ENCODE measurements at regions not wholly inside any gene's neighbourhood (a gene's known extent, or its start where the extent isn't known, plus 50 kb on each side); places are given as distances from the start of the nearest gene placed in this dataset.

DNA sequence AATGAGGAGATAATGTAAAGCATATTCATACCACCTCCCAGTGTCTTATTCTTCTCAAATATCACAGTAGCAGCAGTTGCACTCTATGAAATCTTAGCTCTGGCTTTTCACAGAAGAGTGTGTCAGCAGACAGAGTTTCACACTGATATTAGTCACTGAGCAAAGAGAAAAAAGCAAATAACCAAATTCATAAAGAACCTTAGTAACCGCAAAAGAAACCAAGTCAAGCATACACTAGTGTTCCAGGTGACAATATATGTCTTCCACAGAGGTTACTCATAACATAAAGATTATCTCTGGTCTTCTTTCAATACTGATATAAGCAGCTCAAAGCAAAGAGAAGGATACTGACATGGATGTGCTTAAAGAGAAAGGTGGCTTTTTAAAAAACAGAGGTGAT, 181.7 kb upstream of the EDNRA start:
- Histone ChIP-seq H3K27ac (no peak overlapping the region), H3K4me1 (no peaks in the 10 kb centered on the region), H3K27me3 (no peaks in the 10 kb centered on the region), H3K9me3 (no peaks in the 10 kb centered on the region), H3K4me3 (no peak overlapping the region), H3K36me3 (no peaks in the 10 kb centered on the region)
- 65 to 84% methylated on average over 1 of the region's 1 CpG for WGBS, 2 donors
- intact Hi-C loops (cut with DNase I): no loop called here
- TF ChIP-seq POLR2A (IDR thresholded peaks at IDR 0.05) (no peak), EP300 (IDR thresholded peaks at IDR 0.05) (no peak), POLR2AphosphoS5 (IDR thresholded peaks at IDR 0.05) (no peak)
- TF ChIP-seq, protein P1, sequence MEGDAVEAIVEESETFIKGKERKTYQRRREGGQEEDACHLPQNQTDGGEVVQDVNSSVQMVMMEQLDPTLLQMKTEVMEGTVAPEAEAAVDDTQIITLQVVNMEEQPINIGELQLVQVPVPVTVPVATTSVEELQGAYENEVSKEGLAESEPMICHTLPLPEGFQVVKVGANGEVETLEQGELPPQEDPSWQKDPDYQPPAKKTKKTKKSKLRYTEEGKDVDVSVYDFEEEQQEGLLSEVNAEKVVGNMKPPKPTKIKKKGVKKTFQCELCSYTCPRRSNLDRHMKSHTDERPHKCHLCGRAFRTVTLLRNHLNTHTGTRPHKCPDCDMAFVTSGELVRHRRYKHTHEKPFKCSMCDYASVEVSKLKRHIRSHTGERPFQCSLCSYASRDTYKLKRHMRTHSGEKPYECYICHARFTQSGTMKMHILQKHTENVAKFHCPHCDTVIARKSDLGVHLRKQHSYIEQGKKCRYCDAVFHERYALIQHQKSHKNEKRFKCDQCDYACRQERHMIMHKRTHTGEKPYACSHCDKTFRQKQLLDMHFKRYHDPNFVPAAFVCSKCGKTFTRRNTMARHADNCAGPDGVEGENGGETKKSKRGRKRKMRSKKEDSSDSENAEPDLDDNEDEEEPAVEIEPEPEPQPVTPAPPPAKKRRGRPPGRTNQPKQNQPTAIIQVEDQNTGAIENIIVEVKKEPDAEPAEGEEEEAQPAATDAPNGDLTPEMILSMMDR (IDR thresholded peaks at IDR 0.05): no peak
- no peak for DNase-seq

DNA sequence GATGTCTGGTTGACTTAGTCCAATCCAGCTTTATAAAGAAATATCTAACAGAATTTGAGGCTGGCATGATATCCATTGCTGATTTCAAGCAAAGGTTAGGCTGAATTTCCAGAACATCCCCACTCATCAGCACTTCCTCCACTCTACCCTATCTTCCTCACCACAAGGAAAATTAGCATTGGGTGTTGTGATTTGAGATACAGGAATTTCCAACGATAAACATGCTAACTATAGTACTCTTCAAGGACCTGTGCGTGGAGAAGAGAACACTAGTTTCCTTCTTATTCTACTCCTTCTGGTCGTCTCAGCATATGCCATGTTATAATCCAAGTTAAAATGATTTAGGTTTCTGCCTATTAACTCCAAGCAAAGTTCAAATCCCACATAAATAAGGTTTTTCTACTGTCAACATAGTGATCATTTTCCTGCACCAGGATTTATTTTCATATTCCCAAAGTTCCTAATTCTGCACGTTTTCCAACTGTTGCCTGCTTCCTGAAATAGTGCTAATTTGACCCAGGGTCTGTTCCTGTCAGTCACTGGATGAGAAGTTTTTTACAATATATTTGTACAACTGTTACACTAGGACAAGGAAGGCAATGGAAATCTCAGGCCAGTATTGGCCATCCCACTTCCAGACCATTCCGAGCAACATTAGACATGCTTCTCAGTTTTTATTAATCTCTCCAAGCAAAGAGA, 177.6 kb upstream of the EDNRA start:
- 65 to 76% methylated on average over 5 of the region's 5 CpGs for WGBS, 2 donors
- Histone ChIP-seq H3K36me3 (no peaks in the 10 kb centered on the region), H3K27ac (no peak overlapping the region)

DNA sequence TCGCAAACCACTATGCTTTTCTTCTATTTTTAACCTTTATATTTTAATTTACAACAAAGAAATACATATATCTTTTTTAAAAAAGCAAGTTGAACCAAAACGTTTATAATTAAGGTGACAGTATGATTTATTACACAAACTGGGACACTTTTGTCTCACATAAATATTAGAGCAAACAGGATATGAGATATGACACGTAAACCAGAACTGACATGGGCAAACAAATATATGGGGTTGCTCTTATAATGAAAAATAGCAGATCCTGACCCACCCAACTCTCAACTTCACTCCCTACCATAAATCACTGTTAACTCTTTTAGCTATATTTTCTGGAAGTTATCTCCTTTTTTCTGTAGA, 177.0 kb upstream of the EDNRA start:
- Histone ChIP-seq H3K27ac (no peak overlapping the region), H3K4me3 (no peak overlapping the region), H3K9me3 (no peaks in the 10 kb centered on the region), H3K27me3 (no peaks in the 10 kb centered on the region), H3K36me3 (no peaks in the 10 kb centered on the region), H3K4me1 (no peaks in the 10 kb centered on the region)
- intact Hi-C loops (cut with DNase I): no loop called here
- DNase-seq: no peak
- WGBS, 2 donors: 40 to 46% methylated on average over 3 of the region's 3 CpGs
- TF ChIP-seq POLR2AphosphoS5 (IDR thresholded peaks at IDR 0.05) (no peak), POLR2A (IDR thresholded peaks at IDR 0.05) (no peak), EP300 (IDR thresholded peaks at IDR 0.05) (no peak)
- TF ChIP-seq, protein P1 (IDR thresholded peaks at IDR 0.05): no peak

More for the DNA sequence above, 177.6 kb upstream of the EDNRA start:
- TF ChIP-seq EP300 (IDR thresholded peaks at IDR 0.05) (no peak), POLR2A (IDR thresholded peaks at IDR 0.05) (no peak), POLR2AphosphoS5 (IDR thresholded peaks at IDR 0.05) (no peak)
- TF ChIP-seq, protein P1 (IDR thresholded peaks at IDR 0.05): no peak
- no peaks in the 10 kb centered on the region for H3K4me1 ChIP-seq
- intact Hi-C loops (cut with DNase I): no loop called here
- no peaks in the 10 kb centered on the region for H3K9me3 ChIP-seq
- DNase-seq: no peak
- no peak overlapping the region for H3K4me3 ChIP-seq
- no peaks in the 10 kb centered on the region for H3K27me3 ChIP-seq

DNA sequence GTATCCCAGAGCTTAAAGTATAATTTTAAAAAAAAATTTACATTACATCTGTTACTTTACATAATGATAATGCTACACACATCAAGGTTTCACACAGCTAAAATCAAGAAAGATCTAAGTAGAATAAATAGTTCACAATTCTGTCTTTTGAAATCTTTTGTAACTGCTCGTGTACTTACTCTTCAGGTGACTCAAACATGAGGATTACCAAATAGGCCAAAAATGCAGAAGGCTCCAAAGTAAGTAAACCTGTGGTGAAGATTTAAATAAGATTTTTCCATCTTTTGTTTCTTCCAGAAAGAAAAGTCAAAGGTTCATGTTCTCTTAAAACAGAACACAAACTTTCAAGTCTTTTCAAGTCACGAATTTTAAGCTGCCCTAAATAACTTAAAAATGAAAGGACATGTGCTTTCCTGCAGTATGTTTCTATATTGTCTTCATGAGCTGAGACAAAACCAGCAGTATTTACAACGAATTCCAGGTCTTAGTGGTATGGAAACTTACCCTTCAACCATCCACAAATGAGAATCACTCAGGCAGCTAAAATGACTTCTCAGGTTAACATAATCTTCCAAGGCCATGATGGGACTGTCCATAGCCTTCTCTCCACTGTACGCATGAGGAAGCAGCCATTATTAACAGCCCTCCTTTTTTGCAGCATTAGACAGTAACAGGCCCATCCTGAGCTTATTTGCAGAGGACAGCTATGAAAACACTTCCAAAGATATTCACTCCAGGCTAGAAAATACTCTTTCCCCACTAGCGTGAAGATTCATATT, 172.8 kb upstream of the EDNRA start:
- WGBS, 2 donors: 67 to 89% methylated on average over 5 of the region's 5 CpGs
- no peak overlapping the region for H3K4me3 ChIP-seq
- no peak overlapping the region for H3K27ac ChIP-seq
- H3K9me3 ChIP-seq: no peaks in the 10 kb centered on the region
- intact Hi-C loops (cut with DNase I): no loop called here
- no peaks in the 10 kb centered on the region for H3K27me3 ChIP-seq
- DNase-seq: no peak
- TF ChIP-seq, protein P1 (IDR thresholded peaks at IDR 0.05): no peak
- TF ChIP-seq EP300 (IDR thresholded peaks at IDR 0.05): no peak
- TF ChIP-seq POLR2AphosphoS5 (IDR thresholded peaks at IDR 0.05): no peak
- no peak for TF ChIP-seq POLR2A (IDR thresholded peaks at IDR 0.05)
- no peaks in the 10 kb centered on the region for H3K4me1 ChIP-seq
- H3K36me3 ChIP-seq: no peaks in the 10 kb centered on the region
